ENCODE measurements at regions not wholly inside any gene's neighbourhood (a gene's known extent, or its start where the extent isn't known, plus 50 kb on each side); places are given as distances from the start of the nearest gene placed in this dataset.
"Not testable (repeated sequence)": the region's sequence is repeated elsewhere in the genome, so short reads cannot be mapped to it uniquely, and the experiment has no call there.

- Mint-ChIP-seq H3K36me3 (ENCODE audit: insufficient read depth, unreplicated experiment) (no peaks in the 10 kb centered on the region), H3K27ac (ENCODE audit: unreplicated experiment) (no peak overlapping the region), H3K4me1 (ENCODE audit: low read depth, unreplicated experiment) (no peaks in the 10 kb centered on the region), H3K9me3 (ENCODE audit: low read depth, unreplicated experiment) (no peaks in the 10 kb centered on the region), H3K4me3 (ENCODE audit: low read depth, unreplicated experiment) (no peak overlapping the region), H3K27me3 (ENCODE audit: unreplicated experiment) (no peaks in the 10 kb centered on the region)
- TF ChIP-seq CTCF (IDR thresholded peaks at IDR 0.05; ENCODE audit: unreplicated experiment), result no peak
- intact Hi-C loops (cut with micrococcal nuclease; ENCODE audit: unreplicated experiment), result no loop called here
- no peak for DNase-seq
- CTCF ChIA-PET, result no interaction called here
- no TSS peak for BruUV-seq (replicated peaks)
Measured at GRCh38 chr9:107569174-107569573, 79.6 kb upstream of the KLF4 start.

GRCh38 chr9:107568406-107568805, 78.8 kb upstream of the KLF4 start:
- CTCF ChIA-PET, result interaction anchor here (0.7 kb wide), 1 partner anchor 14 kb away, joined by 3 read pairs; no protein-coding TSS in a partner anchor
- intact Hi-C loops (cut with micrococcal nuclease; ENCODE audit: unreplicated experiment); DNase-seq; H3K27me3 Mint-ChIP-seq (ENCODE audit: unreplicated experiment); BruUV-seq (replicated peaks); H3K4me1 Mint-ChIP-seq (ENCODE audit: low read depth, unreplicated experiment); H3K27ac Mint-ChIP-seq (ENCODE audit: unreplicated experiment); H3K4me3 Mint-ChIP-seq (ENCODE audit: low read depth, unreplicated experiment); H3K9me3 Mint-ChIP-seq (ENCODE audit: low read depth, unreplicated experiment); H3K36me3 Mint-ChIP-seq (ENCODE audit: insufficient read depth, unreplicated experiment): not testable (repeated sequence)

- intact Hi-C loops (cut with micrococcal nuclease; ENCODE audit: unreplicated experiment), result no loop called here
- no peak for TF ChIP-seq CTCF (IDR thresholded peaks at IDR 0.05; ENCODE audit: unreplicated experiment)
- DNase-seq, result no peak
- BruUV-seq (replicated peaks), result no TSS peak
- no peak overlapping the region for H3K27ac Mint-ChIP-seq (ENCODE audit: unreplicated experiment)
- no peaks in the 10 kb centered on the region for H3K9me3 Mint-ChIP-seq (ENCODE audit: low read depth, unreplicated experiment)
- H3K4me1 Mint-ChIP-seq (ENCODE audit: low read depth, unreplicated experiment), result no peaks in the 10 kb centered on the region
- no peaks in the 10 kb centered on the region for H3K27me3 Mint-ChIP-seq (ENCODE audit: unreplicated experiment)
- H3K4me3 Mint-ChIP-seq (ENCODE audit: low read depth, unreplicated experiment), result no peak overlapping the region
- CTCF ChIA-PET, result no interaction called here
- no peaks in the 10 kb centered on the region for H3K36me3 Mint-ChIP-seq (ENCODE audit: insufficient read depth, unreplicated experiment)
Measured at GRCh38 chr9:107567462-107567861, 77.9 kb upstream of the KLF4 start.

GRCh38 chr9:107566611-107567061, 77.1 kb upstream of the KLF4 start:
- no peaks in the 10 kb centered on the region for H3K36me3 Mint-ChIP-seq (ENCODE audit: insufficient read depth, unreplicated experiment)
- no peaks in the 10 kb centered on the region for H3K9me3 Mint-ChIP-seq (ENCODE audit: low read depth, unreplicated experiment)
- CTCF ChIA-PET, result interaction anchor here (0.7 kb wide), 1 partner anchor 29 kb away, joined by 3 read pairs; no protein-coding TSS in a partner anchor
- no TSS peak for BruUV-seq (replicated peaks)
- H3K27ac Mint-ChIP-seq (ENCODE audit: unreplicated experiment), result no peak overlapping the region
- no peaks in the 10 kb centered on the region for H3K4me1 Mint-ChIP-seq (ENCODE audit: low read depth, unreplicated experiment)
- no peak overlapping the region for H3K4me3 Mint-ChIP-seq (ENCODE audit: low read depth, unreplicated experiment)
- no peaks in the 10 kb centered on the region for H3K27me3 Mint-ChIP-seq (ENCODE audit: unreplicated experiment)
- DNase-seq, result no peak
- TF ChIP-seq CTCF (IDR thresholded peaks at IDR 0.05; ENCODE audit: unreplicated experiment), result no peak
- intact Hi-C loops (cut with micrococcal nuclease; ENCODE audit: unreplicated experiment), result no loop called here

DNA sequence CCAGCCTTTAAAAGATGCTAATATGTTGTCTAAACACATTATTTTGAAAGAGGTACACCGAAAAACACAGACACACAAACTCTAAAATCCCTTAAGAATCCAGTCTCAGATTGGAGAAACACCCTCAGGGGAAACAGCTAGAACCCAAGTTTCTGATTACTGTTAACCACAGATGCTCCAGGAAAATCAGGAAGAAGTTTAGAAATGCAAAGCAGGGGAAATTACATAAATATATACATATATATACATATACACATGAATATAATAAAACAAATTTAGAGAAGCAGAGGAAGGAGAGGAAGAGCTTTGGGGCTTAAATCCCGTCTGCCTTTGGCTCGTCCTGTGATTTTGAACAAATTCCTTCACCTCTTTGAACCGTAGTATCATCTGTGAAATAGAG, 73.2 kb upstream of the KLF4 start:
- Mint-ChIP-seq H3K27me3 (ENCODE audit: unreplicated experiment) (no peaks in the 10 kb centered on the region), H3K27ac (ENCODE audit: unreplicated experiment) (no peak overlapping the region), H3K9me3 (ENCODE audit: low read depth, unreplicated experiment) (no peaks in the 10 kb centered on the region), H3K4me1 (ENCODE audit: low read depth, unreplicated experiment) (peaks cover 2% of the 10 kb centered on the region), H3K36me3 (ENCODE audit: insufficient read depth, unreplicated experiment) (no peaks in the 10 kb centered on the region), H3K4me3 (ENCODE audit: low read depth, unreplicated experiment) (no peak overlapping the region)
- intact Hi-C loops (cut with micrococcal nuclease; ENCODE audit: unreplicated experiment), result no loop called here
- no peak for DNase-seq
- BruUV-seq (replicated peaks), result no TSS peak
- CTCF ChIA-PET, result no interaction called here
- no peak for TF ChIP-seq CTCF (IDR thresholded peaks at IDR 0.05; ENCODE audit: unreplicated experiment)
